SK-N-SH (cell line): ENCODE measurements at regions not wholly inside any gene's neighbourhood (a gene's known extent, or its start where the extent isn't known, plus 50 kb on each side); places are given as distances from the start of the nearest gene placed in this dataset.

Source experiments
- CTCF ChIA-PET: fragments of 300-600, 350-600 bp; formaldehyde crosslinking; extraction: SDS; loops from one replicate; lab custom pipeline; 2021; lab: Yijun Ruan, JAX
- POLR2A ChIA-PET: fragments of 350-600 bp; sonication (Branson Sonifier 250); formaldehyde crosslinking; extraction: SDS; loops from one replicate; lab custom pipeline; 2020; ENCODE audit warnings: antibody characterized with exemption, inconsistent platforms; lab: Yijun Ruan, JAX
- DNase-seq: peaks from one replicate; pipeline ENCODE4 v3.0.0; 2012
- H2AFZ ChIP-seq: fragments of 200-600 bp; sonication (generic); 2 replicates; pipeline ENCODE4 v1.8.1; 2016; ENCODE audit warnings: antibody characterized with exemption, mild to moderate bottlenecking, low read depth
- H3F3A ChIP-seq: fragments of 200-600 bp; sonication (generic); replicated peaks from 2 replicates; pipeline ENCODE3; 2016; ENCODE audit warnings: antibody characterized with exemption, mild to moderate bottlenecking; ENCODE audit not compliant: insufficient read depth
- H3K27ac ChIP-seq, 2 experiments: fragments of 200-500 bp in 1 of 2; fragments of 200-600 bp in 1 of 2; sonication (Bioruptor generic) in 1 of 2; sonication (generic), shearing (Covaris generic) in 1 of 2; 2 replicates each; pipeline versions ENCODE4 v1.5.1 to v1.6.1; 2014 to 2016; ENCODE audit warnings: low read depth in 2 of 2, inconsistent platforms in 1 of 2, low read length in 1 of 2, mild to moderate bottlenecking in 1 of 2, mixed read lengths in 1 of 2
- H3K27me3 ChIP-seq: fragments of 200-600 bp; sonication (generic), shearing (Covaris generic); 2 replicates; pipeline ENCODE4 v1.6.1; 2016; ENCODE audit warnings: mixed run types; ENCODE audit not compliant: insufficient read depth
- H3K36me3 ChIP-seq, 2 experiments: fragments of 200-500 bp in 1 of 2; fragments of 200-600 bp in 1 of 2; sonication (Bioruptor generic) in 1 of 2; sonication (generic) in 1 of 2; replicated peaks in 1 of 2; 2 replicates each; pipeline versions ENCODE3 to v1.5.1; 2014 to 2016; ENCODE audit warnings: low read length in 1 of 2, mild to moderate bottlenecking in 1 of 2; ENCODE audit not compliant: insufficient read depth in 2 of 2, control insufficient read depth in 1 of 2
- H3K4me1 ChIP-seq, 2 experiments: fragments of 200-500 bp in 1 of 2; fragments of 200-600 bp in 1 of 2; sonication (Bioruptor generic) in 1 of 2; sonication (generic), shearing (Covaris generic) in 1 of 2; 2 replicates each; pipeline versions ENCODE4 v1.5.1 to v1.6.1; 2014 to 2016; ENCODE audit warnings: low read depth in 1 of 2, low read length in 1 of 2, mixed run types in 1 of 2; ENCODE audit not compliant: insufficient read depth in 2 of 2, control insufficient read depth in 1 of 2
- H3K4me2 ChIP-seq: fragments of 200-600 bp; sonication (generic), shearing (Covaris generic); 2 replicates; pipeline ENCODE4 v1.6.1; 2017; ENCODE audit warnings: mixed run types
- H3K4me3 ChIP-seq, 2 experiments: fragments of 200-500 bp in 1 of 2; fragments of 200-600 bp in 1 of 2; sonication (Bioruptor generic) in 1 of 2; sonication (generic), shearing (Covaris generic) in 1 of 2; 2 replicates each; pipeline versions ENCODE4 v1.5.1 to v1.8.1; 2014 to 2016; ENCODE audit warnings: low read depth in 2 of 2, inconsistent platforms in 1 of 2, low read length in 1 of 2, mild to moderate bottlenecking in 1 of 2, mixed read lengths in 1 of 2, moderate library complexity in 1 of 2
- H3K79me2 ChIP-seq: fragments of 200-600 bp; sonication (generic); 2 replicates; pipeline ENCODE4 v1.8.1; 2017; ENCODE audit warnings: mild to moderate bottlenecking; ENCODE audit not compliant: insufficient read depth
- H3K9ac ChIP-seq: fragments of 200-600 bp; sonication (generic); 2 replicates; pipeline ENCODE4 v1.6.1; 2017; ENCODE audit warnings: mixed run types
- H3K9me2 ChIP-seq: fragments of 200-600 bp; sonication (generic); 2 replicates; pipeline ENCODE4 v1.6.1; 2017; ENCODE audit warnings: mixed run types
- H3K9me3 ChIP-seq: fragments of 200-600 bp; sonication (generic); 2 replicates; pipeline ENCODE4 v1.6.1; 2017; ENCODE audit warnings: mixed run types, mild to moderate bottlenecking, moderate library complexity
- H4K20me1 ChIP-seq: fragments of 200-600 bp; sonication (generic); 2 replicates; pipeline ENCODE4 v1.6.1; 2017; ENCODE audit warnings: mild to moderate bottlenecking, mixed run types; ENCODE audit not compliant: insufficient read depth
- CHD2 ChIP-seq: fragments of 150-350 bp; IDR thresholded peaks from 2 replicates; pipeline ENCODE4 v1.6.1; 2018; ENCODE audit warnings: low read length; ENCODE audit not compliant: partially characterized antibody
- ELF1 ChIP-seq: IDR thresholded peaks from 2 replicates; pipeline ENCODE4 v1.4.0; 2012
- EP300 ChIP-seq, 2 experiments: IDR thresholded peaks; 2 replicates each; pipeline versions ENCODE4 v1.4.0 to v1.6.1; 2012; ENCODE audit warnings: borderline replicate concordance in 1 of 2, low read depth in 1 of 2, low read length in 1 of 2
- EZH2phosphoT487 ChIP-seq: fragments of 200-600 bp; sonication (generic); IDR thresholded peaks from 2 replicates; pipeline ENCODE4 v1.6.1; 2017; ENCODE audit warnings: low read depth, mixed run types, mild to moderate bottlenecking, antibody characterized with exemption, moderate library complexity, borderline replicate concordance
- FOSL2 ChIP-seq: IDR thresholded peaks from 2 replicates; pipeline ENCODE4 v1.4.0; 2012; ENCODE audit warnings: low read depth, mild to moderate bottlenecking, moderate library complexity, borderline replicate concordance
- FOXJ3 ChIP-seq: sonication (generic); formaldehyde crosslinking; IDR thresholded peaks from 2 replicates; pipeline ENCODE4 v1.5.1; 2020; ENCODE audit warnings: mild to moderate bottlenecking, missing genetic modification reagents
- GABPA ChIP-seq: IDR thresholded peaks from 2 replicates; pipeline ENCODE4 v1.4.0; 2012; ENCODE audit warnings: low read depth, mild to moderate bottlenecking
- MEF2A ChIP-seq: IDR thresholded peaks from 2 replicates; pipeline ENCODE4 v1.4.0; 2012; ENCODE audit warnings: low read depth, borderline replicate concordance
- MXI1 ChIP-seq: IDR thresholded peaks from 2 replicates; pipeline ENCODE4 v1.6.1; 2012; ENCODE audit warnings: mild to moderate bottlenecking, low read depth, low read length, improper control_type of control experiment
- RAD21 ChIP-seq: IDR thresholded peaks from 2 replicates; pipeline ENCODE4 v1.6.1; 2012; ENCODE audit warnings: mild to moderate bottlenecking, low read length
- RCOR1 ChIP-seq: fragments of 150-350 bp; IDR thresholded peaks from 2 replicates; pipeline ENCODE4 v1.6.1; 2017; ENCODE audit warnings: antibody characterized with exemption, low read length
- SIN3A ChIP-seq: IDR thresholded peaks from 2 replicates; pipeline ENCODE4 v1.6.1; 2012; ENCODE audit warnings: low read depth, mild to moderate bottlenecking, low read length, moderate library complexity, borderline replicate concordance
- TCF12 ChIP-seq: IDR thresholded peaks from 2 replicates; pipeline ENCODE4 v1.4.0; 2012
- YY1 ChIP-seq: IDR thresholded peaks from 2 replicates; pipeline ENCODE4 v1.4.0; 2012; ENCODE audit warnings: low read depth, mild to moderate bottlenecking
- WGBS: methylation state at CpG from one replicate; pipeline ENCODE4 v1.1.6; 2017; ENCODE audit warnings: low lambda C conversion rate; 5-methylcytosine and 5-hydroxymethylcytosine counted together
- TF ChIP-seq, protein P1 (sequence below): IDR thresholded peaks from 2 replicates; pipeline ENCODE4 v1.4.0; 2012; ENCODE audit warnings: low read depth, borderline replicate concordance
- TF ChIP-seq, protein P2 (sequence below): IDR thresholded peaks from 2 replicates; pipeline ENCODE4 v1.4.0; 2012; ENCODE audit warnings: low read depth, borderline replicate concordance
- TF ChIP-seq, protein P3 (sequence below): fragments of 200-600 bp; sonication (generic); IDR thresholded peaks from 2 replicates; pipeline ENCODE4 v1.6.1; 2017; ENCODE audit warnings: antibody characterized with exemption, mild to moderate bottlenecking, moderate library complexity

DNA sequence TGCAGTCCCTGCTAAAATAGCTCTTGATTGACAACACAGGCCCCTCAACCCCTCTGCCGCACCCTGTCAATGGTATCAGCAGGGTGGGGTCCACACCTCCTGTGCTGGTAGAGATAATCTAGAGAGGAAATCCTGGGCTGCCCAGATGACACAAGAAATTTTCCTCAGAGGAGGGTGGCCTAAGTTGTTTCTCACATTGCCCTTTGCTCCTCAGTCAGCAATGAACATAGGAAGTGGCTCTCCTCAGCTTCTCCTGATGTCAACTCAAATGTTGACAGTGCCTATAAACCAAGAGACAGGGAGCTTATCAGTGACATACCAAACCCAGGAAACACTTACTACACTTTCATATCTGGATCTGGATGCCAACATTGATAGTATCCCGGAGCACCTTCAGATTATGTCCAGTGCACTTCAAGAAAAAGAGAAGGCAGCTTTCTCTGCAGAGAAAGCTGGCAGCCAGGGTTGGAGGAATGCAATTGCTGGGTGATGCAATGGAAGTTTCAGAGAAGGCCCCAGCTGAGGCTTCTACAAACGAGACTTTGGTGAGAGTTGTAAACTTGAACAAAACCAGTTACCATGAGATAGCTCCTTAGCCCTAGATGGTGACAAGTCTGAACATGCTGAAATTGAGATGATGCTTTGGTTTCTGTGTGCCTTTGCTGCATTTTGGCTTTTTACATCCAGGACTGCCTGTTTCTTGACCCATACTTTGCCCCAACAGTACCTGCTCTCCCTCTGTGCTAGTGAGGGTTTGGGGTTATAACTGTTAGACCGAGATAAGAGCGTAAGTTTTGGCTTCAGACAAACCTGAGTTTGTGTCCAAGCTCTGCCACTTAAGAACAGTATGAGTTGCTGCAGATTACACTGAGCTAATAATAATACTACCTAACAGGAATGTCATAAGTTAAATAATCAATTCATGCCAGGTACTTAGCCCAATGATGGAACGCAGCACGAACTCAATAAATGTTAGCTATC, 183.5 kb downstream of the NUAK1 start:
- H3K36me3 ChIP-seq, result no peaks in the 10 kb centered on the region
- H3K4me2 ChIP-seq, result no peak overlapping the region
- H3K4me1 ChIP-seq, result no peaks in the 10 kb centered on the region
- H3K27ac ChIP-seq, result no peak overlapping the region
- H3K27me3 ChIP-seq, result no peaks in the 10 kb centered on the region
- 93% methylated on average over 7 of the region's 7 CpGs for WGBS
- no peak overlapping the region for H3K9ac ChIP-seq
- POLR2A ChIA-PET, result no interaction called here
- DNase-seq, result no peak
- H3K9me2 ChIP-seq, result no peaks in the 10 kb centered on the region
- no peaks in the 10 kb centered on the region for H3K9me3 ChIP-seq
- no peaks in the 10 kb centered on the region for H4K20me1 ChIP-seq
- H3F3A ChIP-seq, result no peaks in the 10 kb centered on the region
- no peak overlapping the region for H3K4me3 ChIP-seq
- CTCF ChIA-PET, result no interaction called here
- H3K79me2 ChIP-seq, result no peaks in the 10 kb centered on the region
- no peak overlapping the region for H2AFZ ChIP-seq
- TF ChIP-seq, protein P1, sequence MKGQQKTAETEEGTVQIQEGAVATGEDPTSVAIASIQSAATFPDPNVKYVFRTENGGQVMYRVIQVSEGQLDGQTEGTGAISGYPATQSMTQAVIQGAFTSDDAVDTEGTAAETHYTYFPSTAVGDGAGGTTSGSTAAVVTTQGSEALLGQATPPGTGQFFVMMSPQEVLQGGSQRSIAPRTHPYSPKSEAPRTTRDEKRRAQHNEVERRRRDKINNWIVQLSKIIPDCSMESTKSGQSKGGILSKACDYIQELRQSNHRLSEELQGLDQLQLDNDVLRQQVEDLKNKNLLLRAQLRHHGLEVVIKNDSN, result no peak
- no peak for TF ChIP-seq EP300 (IDR thresholded peaks at IDR 0.05; ENCODE audit: borderline replicate concordance in 1 of 2, low read depth in 1 of 2, low read length in 1 of 2)
- no peak for TF ChIP-seq SIN3A
- TF ChIP-seq EZH2phosphoT487, result no peak
- TF ChIP-seq ELF1, result no peak
- no peak for TF ChIP-seq TCF12
- TF ChIP-seq, protein P2, sequence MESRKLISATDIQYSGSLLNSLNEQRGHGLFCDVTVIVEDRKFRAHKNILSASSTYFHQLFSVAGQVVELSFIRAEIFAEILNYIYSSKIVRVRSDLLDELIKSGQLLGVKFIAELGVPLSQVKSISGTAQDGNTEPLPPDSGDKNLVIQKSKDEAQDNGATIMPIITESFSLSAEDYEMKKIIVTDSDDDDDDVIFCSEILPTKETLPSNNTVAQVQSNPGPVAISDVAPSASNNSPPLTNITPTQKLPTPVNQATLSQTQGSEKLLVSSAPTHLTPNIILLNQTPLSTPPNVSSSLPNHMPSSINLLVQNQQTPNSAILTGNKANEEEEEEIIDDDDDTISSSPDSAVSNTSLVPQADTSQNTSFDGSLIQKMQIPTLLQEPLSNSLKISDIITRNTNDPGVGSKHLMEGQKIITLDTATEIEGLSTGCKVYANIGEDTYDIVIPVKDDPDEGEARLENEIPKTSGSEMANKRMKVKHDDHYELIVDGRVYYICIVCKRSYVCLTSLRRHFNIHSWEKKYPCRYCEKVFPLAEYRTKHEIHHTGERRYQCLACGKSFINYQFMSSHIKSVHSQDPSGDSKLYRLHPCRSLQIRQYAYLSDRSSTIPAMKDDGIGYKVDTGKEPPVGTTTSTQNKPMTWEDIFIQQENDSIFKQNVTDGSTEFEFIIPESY, result no peak
- no peak for TF ChIP-seq RCOR1
- TF ChIP-seq, protein P3, sequence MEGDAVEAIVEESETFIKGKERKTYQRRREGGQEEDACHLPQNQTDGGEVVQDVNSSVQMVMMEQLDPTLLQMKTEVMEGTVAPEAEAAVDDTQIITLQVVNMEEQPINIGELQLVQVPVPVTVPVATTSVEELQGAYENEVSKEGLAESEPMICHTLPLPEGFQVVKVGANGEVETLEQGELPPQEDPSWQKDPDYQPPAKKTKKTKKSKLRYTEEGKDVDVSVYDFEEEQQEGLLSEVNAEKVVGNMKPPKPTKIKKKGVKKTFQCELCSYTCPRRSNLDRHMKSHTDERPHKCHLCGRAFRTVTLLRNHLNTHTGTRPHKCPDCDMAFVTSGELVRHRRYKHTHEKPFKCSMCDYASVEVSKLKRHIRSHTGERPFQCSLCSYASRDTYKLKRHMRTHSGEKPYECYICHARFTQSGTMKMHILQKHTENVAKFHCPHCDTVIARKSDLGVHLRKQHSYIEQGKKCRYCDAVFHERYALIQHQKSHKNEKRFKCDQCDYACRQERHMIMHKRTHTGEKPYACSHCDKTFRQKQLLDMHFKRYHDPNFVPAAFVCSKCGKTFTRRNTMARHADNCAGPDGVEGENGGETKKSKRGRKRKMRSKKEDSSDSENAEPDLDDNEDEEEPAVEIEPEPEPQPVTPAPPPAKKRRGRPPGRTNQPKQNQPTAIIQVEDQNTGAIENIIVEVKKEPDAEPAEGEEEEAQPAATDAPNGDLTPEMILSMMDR, result no peak
- TF ChIP-seq MEF2A, result no peak
- no peak for TF ChIP-seq FOSL2
- no peak for TF ChIP-seq GABPA
- no peak for TF ChIP-seq FOXJ3 (CRISPR knock-in tag)
- no peak for TF ChIP-seq YY1
- no peak for TF ChIP-seq MXI1
- TF ChIP-seq CHD2, result no peak
- no peak for TF ChIP-seq RAD21
